Skin epidermis (tissue), 12 donors: ENCODE measurements at regions not wholly inside any gene's neighbourhood (a gene's known extent, or its start where the extent isn't known, plus 50 kb on each side); places are given as distances from the start of the nearest gene placed in this dataset.

ENCODE experiments used
- H3K27ac ChIP-seq, 21 experiments: fragments of 200-600 bp; sonication (generic) in 11 of 21; one replicate each; pipeline ENCODE4 v1.5.0; 2020; ENCODE audit warnings: mild to moderate bottlenecking in 3 of 21, inconsistent platforms in 2 of 21, moderate library complexity in 2 of 21
- H3K4me3 ChIP-seq, 7 experiments: fragments of 200-600 bp; sonication (generic) in 2 of 7; one replicate each; pipeline ENCODE4 v1.5.0; 2020; ENCODE audit warnings: inconsistent platforms in 2 of 7, mild to moderate bottlenecking in 2 of 7, moderate library complexity in 1 of 7

- Histone ChIP-seq H3K4me3 (no peak overlapping the region), H3K27ac (no peak overlapping the region)
Measured at GRCh38 chr10:4347397-4347796, 478.6 kb upstream of the AKR1E2 start.

- no peak overlapping the region for H3K4me3 ChIP-seq
- H3K27ac ChIP-seq: peak overlapping the region in 11 of 21 experiments; percentile 0 to 75 (median 19)
Measured at GRCh38 chr10:4345877-4346646, 479.9 kb upstream of the AKR1E2 start.

DNA sequence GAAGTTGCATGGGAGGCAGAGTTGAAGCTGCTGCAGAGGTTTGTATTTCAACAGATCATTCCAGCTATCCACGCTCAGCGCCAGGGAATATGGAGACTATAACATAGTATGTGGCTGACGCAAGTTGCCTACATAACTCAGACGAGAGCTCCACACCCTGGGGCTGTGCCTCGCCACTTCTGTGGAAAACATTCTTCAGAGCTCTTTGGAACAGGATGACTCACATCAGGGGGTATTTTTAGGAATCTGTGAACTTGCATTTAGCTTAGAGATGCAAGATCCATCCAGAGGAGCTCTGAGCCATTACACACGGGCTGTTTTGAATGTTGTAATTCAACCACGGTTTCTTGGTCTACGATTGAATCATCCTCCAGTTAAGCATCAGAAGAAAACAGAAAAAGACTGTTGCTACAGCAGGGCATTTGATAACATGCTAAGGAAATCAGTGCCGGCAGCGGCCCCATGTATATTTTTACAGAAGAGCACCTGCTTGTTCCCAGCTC lies 481.5 kb upstream of the AKR1E2 start:
- Histone ChIP-seq H3K4me3 (no peak overlapping the region), H3K27ac (peak overlapping the region in 11 of 21 experiments; percentile 4 to 75 (median 62))

DNA sequence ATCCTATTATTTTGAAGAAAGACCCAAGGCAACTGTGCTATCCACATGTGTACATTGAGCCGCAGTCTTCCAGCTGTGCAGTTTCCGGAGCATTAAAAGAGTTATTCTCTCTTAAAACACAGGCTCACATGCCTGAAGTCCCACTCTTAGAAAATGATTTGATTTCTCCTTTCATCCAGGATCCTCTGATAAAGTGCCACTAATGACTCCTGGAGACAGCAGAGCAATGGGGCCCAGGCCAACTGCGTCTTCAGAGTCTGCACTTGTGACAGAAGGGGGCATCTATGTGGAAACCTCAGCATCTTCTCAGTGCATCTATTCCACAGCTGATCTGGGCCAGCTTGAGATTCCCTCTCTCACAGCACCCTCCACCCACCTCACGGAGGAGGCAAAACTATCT lies 482.1 kb upstream of the AKR1E2 start:
- Histone ChIP-seq H3K27ac (peak overlapping the region in 11 of 21 experiments; percentile 4 to 75 (median 61)), H3K4me3 (no peak overlapping the region)

DNA sequence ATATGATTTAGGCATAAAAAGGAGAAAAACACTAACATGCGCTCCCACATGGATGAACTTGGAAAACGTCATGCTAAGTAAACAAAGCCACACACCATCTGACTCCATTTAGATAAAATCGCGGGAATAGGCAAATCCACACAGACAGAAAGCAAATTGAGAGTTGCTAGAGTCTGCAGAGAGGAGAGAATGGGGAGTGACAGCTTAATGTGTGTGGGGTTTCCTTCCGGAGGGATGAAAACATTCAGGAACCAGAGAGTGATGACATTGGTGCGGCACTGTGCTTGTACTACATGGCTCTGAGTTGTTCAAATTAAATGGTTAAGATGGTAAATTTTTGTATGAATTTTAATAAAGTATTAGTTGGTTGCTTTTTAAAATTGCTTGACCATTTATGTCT lies 482.9 kb upstream of the AKR1E2 start:
- peak overlapping the region in 1 of 21 experiments; percentile 71 for H3K27ac ChIP-seq
- H3K4me3 ChIP-seq: no peak overlapping the region

GRCh38 chr10:4338768-4339167 lies 487.2 kb upstream of the AKR1E2 start:
- no peak overlapping the region for H3K4me3 ChIP-seq
- no peak overlapping the region for H3K27ac ChIP-seq

DNA sequence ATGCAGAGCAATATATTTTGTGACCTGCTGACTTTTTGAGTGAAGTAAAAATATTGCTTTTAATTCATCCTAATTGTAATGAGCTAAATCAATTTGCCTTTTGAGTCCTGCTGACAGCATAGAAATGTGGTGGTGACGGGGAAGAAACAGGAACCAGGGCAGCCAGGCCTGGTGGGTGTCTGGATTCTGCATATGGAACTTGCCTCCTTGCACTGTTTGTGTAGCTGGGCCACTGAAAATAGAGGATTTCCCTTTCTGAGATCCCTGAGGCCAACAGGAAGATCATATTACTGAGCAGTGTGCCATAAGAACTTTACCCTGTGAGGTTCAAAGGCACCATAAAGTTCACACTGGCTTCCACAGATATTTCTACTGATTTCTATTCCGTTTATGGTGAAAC lies 488.4 kb upstream of the AKR1E2 start:
- H3K4me3 ChIP-seq: no peak overlapping the region
- H3K27ac ChIP-seq: no peak overlapping the region

- no peak overlapping the region for H3K4me3 ChIP-seq
- no peak overlapping the region for H3K27ac ChIP-seq
Measured at GRCh38 chr10:4334871-4335270, 491.1 kb upstream of the AKR1E2 start.

DNA sequence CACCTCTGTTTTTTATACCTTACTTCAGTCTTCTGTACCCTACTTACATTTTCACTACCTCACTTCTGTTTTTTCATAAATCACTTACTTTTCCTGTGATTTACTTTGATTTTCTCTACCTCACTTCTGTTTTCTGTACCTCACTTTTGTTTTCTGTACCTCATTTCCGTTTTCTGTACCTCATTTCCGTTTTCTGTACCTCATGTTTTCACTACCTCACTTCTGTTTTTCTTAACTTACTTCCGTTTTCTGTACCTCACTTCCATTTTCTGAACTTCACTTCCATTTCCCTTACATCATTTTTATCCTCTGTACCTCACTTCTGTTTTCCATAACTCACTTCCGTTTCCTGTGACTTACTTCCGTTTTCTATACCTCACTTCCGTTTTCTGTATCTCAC lies 492.0 kb upstream of the AKR1E2 start:
- no peak overlapping the region for H3K4me3 ChIP-seq
- no peak overlapping the region for H3K27ac ChIP-seq

DNA sequence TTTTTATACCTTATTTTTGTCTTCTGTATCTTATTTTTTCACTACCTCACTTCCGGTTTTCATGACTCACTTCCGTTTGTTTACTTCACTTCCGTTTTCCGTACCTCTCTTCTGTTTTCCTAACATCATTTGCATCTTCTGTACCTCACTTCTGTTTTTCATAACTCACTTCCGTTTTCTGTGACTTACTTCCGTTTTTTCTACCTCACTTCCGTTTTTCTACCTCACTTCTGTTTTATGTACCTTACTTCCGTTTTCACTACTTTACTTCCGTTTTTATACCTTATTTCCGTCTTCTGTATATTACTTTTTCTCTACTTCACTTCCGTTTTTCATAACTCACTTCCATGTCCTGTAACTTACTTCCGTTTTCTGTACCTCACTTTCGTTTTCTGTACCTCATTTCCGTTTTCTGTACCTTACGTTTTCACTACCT lies 492.5 kb upstream of the AKR1E2 start:
- Histone ChIP-seq H3K27ac (no peak overlapping the region), H3K4me3 (no peak overlapping the region)

GRCh38 chr10:4332764-4333458 lies 493.1 kb upstream of the AKR1E2 start:
- Histone ChIP-seq H3K27ac (no peak overlapping the region), H3K4me3 (no peak overlapping the region)

DNA sequence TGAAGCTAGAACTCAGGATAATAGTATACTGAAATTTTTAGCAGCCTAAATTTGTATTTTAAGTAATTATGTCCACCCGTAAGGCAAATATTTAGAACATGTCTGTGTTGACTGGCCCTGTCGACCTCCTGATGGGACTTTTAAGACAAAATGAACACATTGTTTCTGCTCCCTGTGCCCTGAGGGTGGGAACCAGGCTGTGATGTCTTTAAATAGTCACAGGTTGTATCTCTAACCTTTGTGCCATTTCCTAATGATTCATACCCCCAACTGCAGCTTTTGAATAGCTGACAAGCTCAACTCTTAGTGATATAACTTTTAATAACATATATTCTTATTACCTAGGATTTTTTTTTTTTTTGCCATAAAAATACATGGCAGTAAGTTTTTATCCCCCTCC lies 494.9 kb upstream of the AKR1E2 start:
- H3K27ac ChIP-seq: no peak overlapping the region
- no peak overlapping the region for H3K4me3 ChIP-seq

DNA sequence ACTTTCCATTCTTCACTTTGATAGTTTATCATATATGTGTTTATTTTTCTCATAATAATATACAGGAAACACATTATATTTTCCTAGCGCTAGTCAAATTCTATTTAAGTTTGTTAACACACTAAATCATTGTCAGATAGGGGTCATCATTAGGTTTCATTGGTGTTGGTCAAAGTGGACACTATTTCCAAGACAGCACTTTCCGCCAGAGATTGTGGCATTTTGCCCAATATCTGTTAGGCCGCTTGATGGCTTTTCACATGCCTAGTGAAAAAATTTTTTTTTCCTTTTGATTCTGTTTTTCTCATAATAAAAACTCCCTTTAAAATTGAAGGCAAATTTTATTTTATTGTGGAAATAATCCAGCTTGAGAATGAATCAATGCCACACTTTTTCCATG lies 495.4 kb upstream of the AKR1E2 start:
- no peak overlapping the region for H3K27ac ChIP-seq
- H3K4me3 ChIP-seq: no peak overlapping the region

GRCh38 chr10:4329225-4329624 lies 496.8 kb upstream of the AKR1E2 start:
- Histone ChIP-seq H3K27ac (no peak overlapping the region), H3K4me3 (no peak overlapping the region)

GRCh38 chr10:4326647-4327046 lies 499.4 kb upstream of the AKR1E2 start:
- Histone ChIP-seq H3K27ac (no peak overlapping the region), H3K4me3 (no peak overlapping the region)

- H3K4me3 ChIP-seq: no peak overlapping the region
- H3K27ac ChIP-seq: no peak overlapping the region
Measured at GRCh38 chr10:4319870-4320367, 506.1 kb upstream of the AKR1E2 start.

- no peak overlapping the region for H3K4me3 ChIP-seq
- H3K27ac ChIP-seq: peak overlapping the region in 8 of 21 experiments; percentile 16 to 64 (median 33)
Measured at GRCh38 chr10:4316161-4316810, 509.7 kb upstream of the AKR1E2 start.

- Histone ChIP-seq H3K27ac (peak overlapping the region in 7 of 21 experiments; percentile 24 to 64 (median 51)), H3K4me3 (no peak overlapping the region)
Measured at GRCh38 chr10:4315551-4315950, 510.5 kb upstream of the AKR1E2 start.

DNA sequence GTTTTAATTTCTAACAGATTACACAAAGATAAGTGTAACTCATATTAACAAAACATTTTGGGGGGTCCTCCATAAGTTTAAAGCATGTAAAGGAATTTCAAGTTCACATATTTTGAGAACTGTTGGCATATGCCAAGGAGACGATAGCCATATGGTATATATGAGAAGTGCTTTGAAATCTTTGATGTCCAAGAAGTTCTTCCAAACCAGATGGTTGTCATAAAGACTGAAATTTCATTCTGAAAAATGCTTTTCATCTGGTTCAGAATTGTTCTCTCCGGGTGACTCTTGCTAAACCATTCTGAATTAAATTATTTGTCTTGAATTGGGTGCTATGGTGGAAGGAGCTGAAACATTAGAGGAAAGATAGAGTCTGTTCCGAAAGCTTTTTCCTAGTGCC lies 513.0 kb upstream of the AKR1E2 start:
- Histone ChIP-seq H3K27ac (no peak overlapping the region), H3K4me3 (no peak overlapping the region)

DNA sequence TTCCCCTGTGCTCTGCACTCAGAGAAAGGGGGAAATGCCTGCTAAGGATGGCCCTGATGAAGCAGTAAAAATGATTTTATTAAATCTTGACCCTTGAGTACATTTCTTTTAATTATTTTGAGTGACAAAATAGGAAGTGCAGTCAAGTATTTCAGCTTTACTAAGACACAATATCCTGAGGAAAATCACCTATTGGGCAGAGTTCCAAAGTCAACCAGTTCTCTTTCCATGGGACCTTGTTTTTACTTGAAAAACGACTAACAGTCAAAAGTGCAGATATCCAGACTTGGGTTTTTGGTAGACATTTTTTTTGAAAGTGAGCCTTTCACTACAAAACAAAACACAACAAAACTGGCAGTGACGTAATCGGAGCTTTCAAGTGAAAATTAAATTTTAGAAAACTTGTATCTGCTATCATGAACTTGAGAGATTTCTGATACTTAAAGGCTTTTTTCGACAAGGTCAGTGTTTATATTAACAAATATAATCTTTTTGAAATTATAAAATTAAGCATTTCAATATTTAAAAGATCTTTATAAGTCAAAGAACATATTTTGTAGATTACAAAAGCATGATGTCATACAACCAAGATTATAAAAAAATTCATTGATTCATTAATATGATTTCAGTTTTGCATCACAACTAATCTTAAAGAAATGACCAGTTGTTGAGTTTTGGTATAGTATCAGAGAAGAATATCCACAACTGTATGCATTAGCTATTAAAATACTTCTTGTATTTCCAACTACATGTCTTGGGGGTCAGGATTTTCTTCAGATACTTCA lies 513.8 kb upstream of the AKR1E2 start:
- Histone ChIP-seq H3K27ac (no peak overlapping the region), H3K4me3 (no peak overlapping the region)
